ENCODE measurements at regions not wholly inside any gene's neighbourhood (a gene's known extent, or its start where the extent isn't known, plus 50 kb on each side); places are given as distances from the start of the nearest gene placed in this dataset.
"Not testable (repeated sequence)": the region's sequence is repeated elsewhere in the genome, so short reads cannot be mapped to it uniquely, and the experiment has no call there.

DNA sequence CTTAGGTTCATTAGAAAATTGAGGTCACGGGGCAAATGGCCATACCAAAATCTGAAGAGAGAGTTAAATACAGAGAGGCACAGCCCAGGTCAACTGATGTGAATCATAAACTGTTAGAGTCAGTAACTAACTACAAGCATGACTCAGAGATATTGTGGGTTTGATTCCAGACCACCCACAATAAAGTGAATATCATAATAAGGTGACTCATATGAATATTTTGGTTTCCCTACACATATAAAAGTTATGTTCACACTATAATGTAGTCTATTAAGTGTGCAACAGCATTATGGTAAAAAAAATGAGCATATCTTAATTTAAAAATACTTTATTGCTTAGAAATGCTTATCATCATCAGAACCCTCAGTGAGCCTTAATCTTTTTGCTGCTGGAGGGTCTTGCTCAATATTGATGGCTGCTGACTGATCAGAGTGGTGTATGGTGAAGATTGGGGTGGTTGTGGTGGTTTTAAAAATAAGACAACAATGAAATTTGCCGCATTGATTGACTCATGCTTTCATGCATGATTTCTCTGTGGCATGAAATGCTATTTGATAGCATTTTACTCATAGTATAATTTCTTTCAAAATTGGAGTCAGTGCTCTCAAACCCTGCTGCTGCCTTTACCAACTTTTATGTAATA is 53.1 kb upstream of the EDIL3 start:
- WGBS, 2 donors = 86 to 94% methylated on average over 2 of the region's 2 CpGs
- no peaks in the 10 kb centered on the region for H3K36me3 ChIP-seq
- H3K4me1 ChIP-seq = no peaks in the 10 kb centered on the region
- no peaks in the 10 kb centered on the region for H3K27me3 ChIP-seq
- TF ChIP-seq, protein P1, sequence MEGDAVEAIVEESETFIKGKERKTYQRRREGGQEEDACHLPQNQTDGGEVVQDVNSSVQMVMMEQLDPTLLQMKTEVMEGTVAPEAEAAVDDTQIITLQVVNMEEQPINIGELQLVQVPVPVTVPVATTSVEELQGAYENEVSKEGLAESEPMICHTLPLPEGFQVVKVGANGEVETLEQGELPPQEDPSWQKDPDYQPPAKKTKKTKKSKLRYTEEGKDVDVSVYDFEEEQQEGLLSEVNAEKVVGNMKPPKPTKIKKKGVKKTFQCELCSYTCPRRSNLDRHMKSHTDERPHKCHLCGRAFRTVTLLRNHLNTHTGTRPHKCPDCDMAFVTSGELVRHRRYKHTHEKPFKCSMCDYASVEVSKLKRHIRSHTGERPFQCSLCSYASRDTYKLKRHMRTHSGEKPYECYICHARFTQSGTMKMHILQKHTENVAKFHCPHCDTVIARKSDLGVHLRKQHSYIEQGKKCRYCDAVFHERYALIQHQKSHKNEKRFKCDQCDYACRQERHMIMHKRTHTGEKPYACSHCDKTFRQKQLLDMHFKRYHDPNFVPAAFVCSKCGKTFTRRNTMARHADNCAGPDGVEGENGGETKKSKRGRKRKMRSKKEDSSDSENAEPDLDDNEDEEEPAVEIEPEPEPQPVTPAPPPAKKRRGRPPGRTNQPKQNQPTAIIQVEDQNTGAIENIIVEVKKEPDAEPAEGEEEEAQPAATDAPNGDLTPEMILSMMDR (IDR thresholded peaks at IDR 0.05) = no peak
- intact Hi-C loops (cut with DNase I) = no loop called here
- ATAC-seq = peak in 1 of 8 donors; percentile 56
- DNase-seq = no peak
- H3K4me3 ChIP-seq = no peak overlapping the region
- peaks cover 0 to 14% (median 0%) of the 10 kb centered on the region in 11 donors for H3K9me3 ChIP-seq
- no peak overlapping the region for H3K27ac ChIP-seq

DNA sequence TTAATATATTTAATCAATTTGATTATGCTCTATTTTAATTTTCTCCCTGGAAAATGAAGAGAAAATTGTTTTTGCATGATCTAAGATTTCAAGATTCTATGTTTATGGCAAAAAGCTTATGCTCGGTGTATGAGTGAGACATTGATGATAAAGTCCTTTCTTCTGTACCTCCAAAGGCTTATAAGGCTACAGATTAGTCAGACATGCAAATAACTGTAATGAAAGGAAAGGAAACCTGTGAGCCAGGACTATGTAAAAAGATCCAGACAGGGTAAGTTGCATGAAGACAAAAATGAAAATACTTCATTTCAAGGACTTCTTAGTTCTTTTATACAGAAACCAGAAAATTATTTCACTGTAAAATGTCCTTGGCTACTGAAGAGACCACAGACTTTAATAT is 52.2 kb upstream of the EDIL3 start:
- TF ChIP-seq, protein P1 (IDR thresholded peaks at IDR 0.05) = no peak
- no peaks in the 10 kb centered on the region for H3K36me3 ChIP-seq
- no peak for ATAC-seq
- intact Hi-C loops (cut with DNase I) = no loop called here
- H3K4me1 ChIP-seq = no peaks in the 10 kb centered on the region
- no peak overlapping the region for H3K27ac ChIP-seq
- WGBS, 2 donors = 71 to 80% methylated on average over 1 of the region's 1 CpG
- peaks cover 0 to 14% (median 0%) of the 10 kb centered on the region in 11 donors for H3K9me3 ChIP-seq
- DNase-seq = no peak
- no peaks in the 10 kb centered on the region for H3K27me3 ChIP-seq
- no peak overlapping the region for H3K4me3 ChIP-seq

DNA sequence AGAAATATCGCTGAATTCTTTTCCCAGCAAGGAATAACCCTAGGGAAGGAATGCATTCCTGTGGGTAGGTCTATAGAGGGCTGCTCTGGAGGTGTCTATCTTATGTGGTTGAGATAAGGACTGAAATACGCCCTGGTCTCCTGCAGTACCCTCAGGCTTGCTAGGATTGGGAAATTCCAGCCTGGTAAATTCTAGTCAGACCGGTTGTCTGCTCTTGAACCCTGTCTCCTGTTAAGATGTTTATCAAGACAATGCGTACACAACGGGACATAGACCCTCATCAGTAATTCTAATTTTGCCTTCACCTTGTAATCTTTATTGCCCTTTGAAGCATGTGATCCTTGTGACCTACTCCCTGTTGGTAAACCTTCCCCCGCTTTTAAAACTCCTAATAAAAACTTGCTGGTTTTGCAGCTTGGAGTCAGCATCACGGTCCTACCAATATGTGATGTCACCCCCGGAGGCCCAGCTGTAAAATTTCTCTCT is 51.2 kb upstream of the EDIL3 start:
- WGBS, 2 donors = 80% methylated on average over 8 of the region's 8 CpGs
- not testable (repeated sequence) for H3K36me3 ChIP-seq

More for the DNA sequence above, 51.2 kb upstream of the EDIL3 start:
- ATAC-seq; H3K27ac ChIP-seq; H3K27me3 ChIP-seq; H3K4me1 ChIP-seq; DNase-seq; intact Hi-C loops (cut with DNase I); H3K4me3 ChIP-seq: not testable (repeated sequence)
- H3K9me3 ChIP-seq = peaks cover 0 to 11% (median 0%) of the 10 kb centered on the region in 11 donors
